ENCODE measurements at regions not wholly inside any gene's neighbourhood (a gene's known extent, or its start where the extent isn't known, plus 50 kb on each side); places are given as distances from the start of the nearest gene placed in this dataset.

GRCh38 chr1:186775881-186776560 is 52.7 kb upstream of the PLA2G4A start:
- Histone ChIP-seq H3K4me3 (no peak overlapping the region), H3K27me3 (no peaks in the 10 kb centered on the region), H3K27ac (no peak overlapping the region), H3K36me3 (no peaks in the 10 kb centered on the region), H3K9me3 (no peaks in the 10 kb centered on the region), H3K4me1 (no peaks in the 10 kb centered on the region)
- intact Hi-C loops (cut with DNase I), result no loop called here
- no peak for TF ChIP-seq CTCF (IDR thresholded peaks at IDR 0.05)
- DNase-seq (no peak), ATAC-seq (no peak)

GRCh38 chr1:186775036-186775435 is 53.7 kb upstream of the PLA2G4A start:
- no peak for ATAC-seq
- H3K9me3 ChIP-seq, result no peaks in the 10 kb centered on the region
- no peak overlapping the region for H3K27ac ChIP-seq
- intact Hi-C loops (cut with DNase I), result no loop called here
- DNase-seq, result no peak
- no peak overlapping the region for H3K4me3 ChIP-seq
- no peak for TF ChIP-seq CTCF (IDR thresholded peaks at IDR 0.05)
- H3K36me3 ChIP-seq, result no peaks in the 10 kb centered on the region
- H3K4me1 ChIP-seq, result no peaks in the 10 kb centered on the region
- H3K27me3 ChIP-seq, result no peaks in the 10 kb centered on the region

DNA sequence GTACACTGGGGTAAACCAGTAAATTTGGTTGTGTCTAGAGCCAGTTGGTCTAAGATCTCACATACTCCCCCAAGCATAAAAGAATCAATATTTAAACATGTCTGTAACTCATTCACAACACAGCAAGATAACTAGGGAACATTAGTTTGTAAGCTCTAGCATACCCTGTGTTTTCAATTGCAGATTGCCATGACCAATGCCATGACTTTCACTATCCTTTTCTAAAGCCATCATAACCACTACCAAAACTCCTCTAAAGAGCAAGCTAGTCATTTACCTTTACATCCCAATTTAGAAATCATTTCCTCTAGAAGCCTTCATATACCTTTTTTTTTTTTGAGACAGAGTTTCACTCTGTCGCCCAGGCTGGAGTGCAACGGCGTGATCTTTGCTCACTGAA is 56.5 kb upstream of the PLA2G4A start:
- no peak for ATAC-seq
- H3K27me3 ChIP-seq, result no peaks in the 10 kb centered on the region
- no peaks in the 10 kb centered on the region for H3K4me1 ChIP-seq
- intact Hi-C loops (cut with DNase I), result no loop called here
- no peak overlapping the region for H3K27ac ChIP-seq
- no peak overlapping the region for H3K4me3 ChIP-seq
- no peaks in the 10 kb centered on the region for H3K9me3 ChIP-seq
- TF ChIP-seq CTCF (IDR thresholded peaks at IDR 0.05), result no peak
- no peaks in the 10 kb centered on the region for H3K36me3 ChIP-seq
- no peak for DNase-seq

DNA sequence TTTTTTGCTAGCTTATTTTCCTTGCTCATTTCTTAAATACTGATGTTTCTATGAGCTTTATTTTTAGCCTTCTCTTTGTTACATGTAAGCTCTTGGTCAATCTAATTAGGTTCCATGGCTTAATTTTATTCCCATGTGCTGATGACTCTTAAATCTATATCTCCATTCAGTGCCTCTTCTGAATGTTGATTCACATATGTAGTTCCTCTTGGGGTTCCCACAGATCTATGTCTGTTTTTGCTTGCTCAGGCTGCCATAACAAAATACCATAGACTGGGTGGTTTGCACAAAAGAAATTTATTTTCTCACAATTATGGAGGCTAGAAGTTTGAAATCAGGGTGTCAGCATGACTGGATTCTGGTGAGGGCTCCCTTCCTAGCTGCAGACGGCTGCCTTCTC is 58.3 kb upstream of the PLA2G4A start:
- no peak for ATAC-seq
- DNase-seq, result no peak
- H3K4me1 ChIP-seq, result no peaks in the 10 kb centered on the region
- no peak overlapping the region for H3K27ac ChIP-seq
- H3K27me3 ChIP-seq, result no peaks in the 10 kb centered on the region
- H3K4me3 ChIP-seq, result no peak overlapping the region
- H3K36me3 ChIP-seq, result no peaks in the 10 kb centered on the region
- TF ChIP-seq CTCF (IDR thresholded peaks at IDR 0.05), result no peak
- H3K9me3 ChIP-seq, result no peaks in the 10 kb centered on the region
- intact Hi-C loops (cut with DNase I), result no loop called here

DNA sequence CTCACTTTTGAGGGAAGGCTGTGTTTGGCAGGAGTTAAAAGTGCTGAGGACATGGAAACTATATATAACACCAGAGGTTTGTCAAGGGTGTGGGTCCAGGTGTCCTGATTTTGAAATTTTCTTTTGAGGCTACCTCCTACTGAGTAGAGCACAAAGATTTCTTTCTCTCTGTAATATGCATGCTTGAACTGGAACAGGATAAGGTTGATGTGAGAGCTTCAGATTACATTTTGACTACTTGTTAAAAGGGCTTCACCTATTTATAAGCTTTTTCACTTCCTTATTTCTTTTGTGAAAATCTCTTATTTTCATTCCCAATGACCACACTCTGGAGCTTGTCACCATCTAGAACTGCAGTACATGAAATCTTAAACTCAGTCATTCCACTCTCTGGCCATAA is 59.8 kb upstream of the PLA2G4A start:
- intact Hi-C loops (cut with DNase I), result no loop called here

More for the DNA sequence above, 59.8 kb upstream of the PLA2G4A start:
- DNase-seq (no peak), ATAC-seq (no peak)
- Histone ChIP-seq H3K36me3 (no peaks in the 10 kb centered on the region), H3K9me3 (no peaks in the 10 kb centered on the region), H3K27ac (no peak overlapping the region), H3K4me3 (no peak overlapping the region), H3K27me3 (no peaks in the 10 kb centered on the region), H3K4me1 (no peaks in the 10 kb centered on the region)
- TF ChIP-seq CTCF (IDR thresholded peaks at IDR 0.05), result no peak

All from upper lobe of right lung (tissue), 1 donor.